A673 (cell line): ENCODE measurements at regions not wholly inside any gene's neighbourhood (a gene's known extent, or its start where the extent isn't known, plus 50 kb on each side); places are given as distances from the start of the nearest gene placed in this dataset.

Experiments
- EZH2 ChIP-seq: fragments of 200-600 bp; sonication (generic); IDR thresholded peaks from 2 replicates; pipeline ENCODE4 v1.6.1; 2017; ENCODE audit warnings: borderline replicate concordance, low read depth, mild to moderate bottlenecking, mixed read lengths, antibody characterized with exemption, low read length; ENCODE audit not compliant: poor library complexity, severe bottlenecking
- TF ChIP-seq, protein P1 (sequence below): fragments of 300-800, 200-600 bp; sonication (generic); conservative IDR thresholded peaks from 2 replicates; pipeline ENCODE4 v1.5.1; 2017; ENCODE audit warnings: low read depth, mild to moderate bottlenecking, antibody characterized with exemption, low read length, moderate library complexity, mixed read lengths

DNA sequence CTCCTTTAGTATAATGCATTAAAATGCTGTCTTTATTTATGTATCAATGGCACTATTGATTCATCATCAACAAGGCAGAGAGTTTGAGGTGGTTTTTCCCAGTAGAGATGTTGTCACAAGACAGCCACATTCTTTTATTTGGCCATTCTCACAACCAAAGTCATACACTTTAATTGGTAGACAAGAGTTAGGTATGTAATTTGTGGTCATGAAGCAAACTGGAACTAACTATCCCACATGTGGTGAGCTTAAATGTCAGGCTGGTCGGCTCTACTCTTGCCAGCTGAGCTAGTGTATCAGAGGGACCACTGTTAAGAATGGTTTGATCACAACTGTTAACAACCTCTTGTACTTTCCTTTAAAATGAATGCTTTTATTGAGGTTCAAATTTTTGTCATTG is 714.6 kb downstream of the CD109 start:
- no peak for TF ChIP-seq EZH2
- TF ChIP-seq, protein P1, sequence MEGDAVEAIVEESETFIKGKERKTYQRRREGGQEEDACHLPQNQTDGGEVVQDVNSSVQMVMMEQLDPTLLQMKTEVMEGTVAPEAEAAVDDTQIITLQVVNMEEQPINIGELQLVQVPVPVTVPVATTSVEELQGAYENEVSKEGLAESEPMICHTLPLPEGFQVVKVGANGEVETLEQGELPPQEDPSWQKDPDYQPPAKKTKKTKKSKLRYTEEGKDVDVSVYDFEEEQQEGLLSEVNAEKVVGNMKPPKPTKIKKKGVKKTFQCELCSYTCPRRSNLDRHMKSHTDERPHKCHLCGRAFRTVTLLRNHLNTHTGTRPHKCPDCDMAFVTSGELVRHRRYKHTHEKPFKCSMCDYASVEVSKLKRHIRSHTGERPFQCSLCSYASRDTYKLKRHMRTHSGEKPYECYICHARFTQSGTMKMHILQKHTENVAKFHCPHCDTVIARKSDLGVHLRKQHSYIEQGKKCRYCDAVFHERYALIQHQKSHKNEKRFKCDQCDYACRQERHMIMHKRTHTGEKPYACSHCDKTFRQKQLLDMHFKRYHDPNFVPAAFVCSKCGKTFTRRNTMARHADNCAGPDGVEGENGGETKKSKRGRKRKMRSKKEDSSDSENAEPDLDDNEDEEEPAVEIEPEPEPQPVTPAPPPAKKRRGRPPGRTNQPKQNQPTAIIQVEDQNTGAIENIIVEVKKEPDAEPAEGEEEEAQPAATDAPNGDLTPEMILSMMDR: no peak
